ENCODE measurements at regions not wholly inside any gene's neighbourhood (a gene's known extent, or its start where the extent isn't known, plus 50 kb on each side); places are given as distances from the start of the nearest gene placed in this dataset.

DNA sequence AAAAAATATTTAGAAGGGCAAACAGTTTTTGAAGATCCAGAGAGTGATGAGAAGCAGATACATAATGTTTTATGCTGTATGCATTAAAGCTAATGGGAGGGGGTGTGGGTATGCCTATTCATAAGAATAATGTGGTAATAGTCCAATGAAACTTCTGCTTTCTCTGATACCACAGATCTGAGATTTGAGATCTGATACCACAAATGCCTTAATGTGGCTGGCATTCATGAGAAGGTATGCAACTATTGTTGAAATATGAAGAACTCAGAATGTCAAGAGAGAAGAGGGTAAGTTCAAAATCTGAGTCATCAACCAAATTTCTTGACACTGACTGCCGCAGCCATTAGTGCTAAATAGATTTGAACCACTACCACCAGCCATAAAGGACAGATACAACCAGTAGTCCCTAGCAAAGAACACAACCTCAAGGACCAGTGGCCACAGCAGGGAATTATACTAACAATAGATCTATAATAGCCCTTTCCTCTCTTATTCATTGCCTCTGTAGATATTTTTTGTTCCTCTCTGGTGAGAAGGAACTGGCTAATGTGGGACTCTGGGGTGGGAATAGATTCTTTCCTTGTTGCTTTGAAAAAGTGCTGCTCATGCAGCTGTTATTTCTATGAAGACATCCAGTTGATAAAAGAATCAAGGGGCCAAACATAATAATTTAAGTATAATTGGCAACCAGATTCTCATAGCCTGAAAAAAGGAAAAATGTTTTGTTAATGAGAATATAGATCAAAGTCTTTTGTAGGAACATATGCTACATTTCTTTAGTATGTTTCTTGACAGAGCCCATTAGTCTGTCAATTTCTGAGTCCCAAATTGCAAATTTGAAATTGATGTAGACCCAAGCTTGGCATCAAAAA is 256.5 kb upstream of the ZNF608 start:
- Histone ChIP-seq H3K27ac (no peak overlapping the region), H3K4me3 (no peak overlapping the region), H3K36me3 (no peaks in the 10 kb centered on the region), H3K4me1 (no peaks in the 10 kb centered on the region), H3K9me3 (no peaks in the 10 kb centered on the region), H3K27me3 (no peaks in the 10 kb centered on the region)
- 62 to 80% methylated on average over 1 of the region's 1 CpG for WGBS, 2 donors
- no peak for DNase-seq
- TF ChIP-seq POLR2A (IDR thresholded peaks at IDR 0.05) (no peak), EP300 (IDR thresholded peaks at IDR 0.05) (no peak), POLR2AphosphoS5 (IDR thresholded peaks at IDR 0.05) (no peak)
- TF ChIP-seq, protein P1, sequence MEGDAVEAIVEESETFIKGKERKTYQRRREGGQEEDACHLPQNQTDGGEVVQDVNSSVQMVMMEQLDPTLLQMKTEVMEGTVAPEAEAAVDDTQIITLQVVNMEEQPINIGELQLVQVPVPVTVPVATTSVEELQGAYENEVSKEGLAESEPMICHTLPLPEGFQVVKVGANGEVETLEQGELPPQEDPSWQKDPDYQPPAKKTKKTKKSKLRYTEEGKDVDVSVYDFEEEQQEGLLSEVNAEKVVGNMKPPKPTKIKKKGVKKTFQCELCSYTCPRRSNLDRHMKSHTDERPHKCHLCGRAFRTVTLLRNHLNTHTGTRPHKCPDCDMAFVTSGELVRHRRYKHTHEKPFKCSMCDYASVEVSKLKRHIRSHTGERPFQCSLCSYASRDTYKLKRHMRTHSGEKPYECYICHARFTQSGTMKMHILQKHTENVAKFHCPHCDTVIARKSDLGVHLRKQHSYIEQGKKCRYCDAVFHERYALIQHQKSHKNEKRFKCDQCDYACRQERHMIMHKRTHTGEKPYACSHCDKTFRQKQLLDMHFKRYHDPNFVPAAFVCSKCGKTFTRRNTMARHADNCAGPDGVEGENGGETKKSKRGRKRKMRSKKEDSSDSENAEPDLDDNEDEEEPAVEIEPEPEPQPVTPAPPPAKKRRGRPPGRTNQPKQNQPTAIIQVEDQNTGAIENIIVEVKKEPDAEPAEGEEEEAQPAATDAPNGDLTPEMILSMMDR (IDR thresholded peaks at IDR 0.05): no peak
- intact Hi-C loops (cut with DNase I): no loop called here

DNA sequence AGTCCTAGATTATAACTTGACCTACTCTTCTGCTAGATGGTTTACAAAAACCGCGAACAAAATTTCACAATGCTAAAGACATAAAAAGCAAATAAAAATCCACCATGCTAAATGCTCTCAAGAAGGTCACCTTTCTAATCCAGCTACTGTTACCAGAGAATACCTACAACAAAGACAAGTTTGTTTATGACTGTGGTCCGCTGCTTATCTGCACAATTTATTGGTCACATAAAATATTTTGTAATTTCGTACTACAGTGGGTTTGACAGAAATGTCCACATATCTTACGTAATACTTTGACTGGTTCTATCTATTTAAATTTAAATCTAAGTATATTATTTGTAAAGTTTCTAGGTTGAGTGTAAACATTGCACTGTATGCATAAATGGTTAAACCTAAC is 257.6 kb upstream of the ZNF608 start:
- Histone ChIP-seq H3K4me1 (no peaks in the 10 kb centered on the region), H3K4me3 (no peak overlapping the region), H3K9me3 (no peaks in the 10 kb centered on the region), H3K27me3 (no peaks in the 10 kb centered on the region), H3K36me3 (no peaks in the 10 kb centered on the region), H3K27ac (no peak overlapping the region)
- WGBS, 2 donors: 76 to 81% methylated on average over 5 of the region's 5 CpGs
- intact Hi-C loops (cut with DNase I): no loop called here
- DNase-seq: no peak
- TF ChIP-seq, protein P1 (IDR thresholded peaks at IDR 0.05): no peak
- no peak for TF ChIP-seq EP300 (IDR thresholded peaks at IDR 0.05)
- TF ChIP-seq POLR2A (IDR thresholded peaks at IDR 0.05): no peak
- no peak for TF ChIP-seq POLR2AphosphoS5 (IDR thresholded peaks at IDR 0.05)

DNA sequence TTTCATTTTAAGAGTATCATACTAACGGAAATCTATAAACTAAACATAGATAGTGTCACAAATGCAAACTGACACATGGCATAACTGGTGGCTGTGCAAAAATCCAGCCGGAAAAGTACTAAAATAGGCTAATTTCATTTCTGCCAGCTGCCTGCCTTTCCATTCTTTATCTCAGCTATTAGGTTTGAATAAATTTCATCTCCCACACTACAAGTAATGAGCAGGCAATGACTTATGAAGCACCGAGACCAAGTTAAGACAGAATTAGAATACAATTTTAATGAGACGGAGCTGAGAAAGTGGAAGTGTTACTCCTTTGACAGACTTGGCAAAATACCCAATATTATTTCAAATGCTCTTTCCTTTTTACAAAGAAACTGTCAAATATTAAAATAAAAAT is 258.8 kb upstream of the ZNF608 start:
- Histone ChIP-seq H3K9me3 (no peaks in the 10 kb centered on the region), H3K36me3 (no peaks in the 10 kb centered on the region), H3K27me3 (no peaks in the 10 kb centered on the region), H3K4me3 (no peak overlapping the region), H3K4me1 (no peaks in the 10 kb centered on the region), H3K27ac (no peak overlapping the region)
- no peak for TF ChIP-seq POLR2A (IDR thresholded peaks at IDR 0.05)
- no peak for TF ChIP-seq EP300 (IDR thresholded peaks at IDR 0.05)
- intact Hi-C loops (cut with DNase I): no loop called here
- no peak for DNase-seq
- WGBS, 2 donors: 68 to 81% methylated on average over 4 of the region's 4 CpGs

DNA sequence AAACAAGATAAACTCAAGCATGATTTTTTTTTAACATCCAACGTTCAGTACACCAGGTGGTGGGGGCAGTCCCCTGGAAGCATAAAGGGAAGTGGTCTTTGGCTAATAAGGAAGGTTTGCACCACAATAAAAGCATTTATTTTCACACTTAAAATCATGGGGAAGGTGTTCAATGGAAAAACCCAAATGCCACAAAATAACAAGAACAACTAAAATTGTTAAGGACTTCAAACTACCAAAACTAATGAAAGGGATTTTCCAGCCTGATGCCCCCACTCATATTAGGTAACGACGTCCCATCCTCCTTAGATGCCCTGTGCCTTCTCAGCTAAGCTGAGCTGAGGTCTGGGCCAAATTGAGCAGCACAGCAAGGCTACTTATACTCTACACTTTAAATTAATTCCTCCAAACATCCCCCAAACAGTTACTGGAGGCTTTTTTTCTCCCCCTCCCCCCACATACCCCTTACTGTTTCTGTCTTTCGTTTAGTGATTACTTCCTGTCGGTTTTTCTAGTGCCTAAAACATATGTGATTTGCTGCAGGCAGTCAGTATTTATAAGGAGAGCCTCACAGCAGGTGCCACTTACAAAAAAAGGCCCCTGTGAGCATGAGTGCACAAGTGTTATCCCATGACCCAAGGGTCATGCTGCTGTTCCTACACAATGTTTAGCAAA is 259.7 kb upstream of the ZNF608 start:
- 44 to 67% methylated on average over 5 of the region's 5 CpGs for WGBS, 2 donors
- TF ChIP-seq, protein P1 (IDR thresholded peaks at IDR 0.05): no peak
- TF ChIP-seq EP300 (IDR thresholded peaks at IDR 0.05) (no peak), POLR2AphosphoS5 (IDR thresholded peaks at IDR 0.05) (no peak), POLR2A (IDR thresholded peaks at IDR 0.05) (no peak)
- Histone ChIP-seq H3K4me3 (no peak overlapping the region), H3K36me3 (no peaks in the 10 kb centered on the region), H3K27me3 (no peaks in the 10 kb centered on the region), H3K9me3 (no peaks in the 10 kb centered on the region), H3K4me1 (no peaks in the 10 kb centered on the region), H3K27ac (no peak overlapping the region)
- no peak for DNase-seq
- intact Hi-C loops (cut with DNase I): no loop called here

DNA sequence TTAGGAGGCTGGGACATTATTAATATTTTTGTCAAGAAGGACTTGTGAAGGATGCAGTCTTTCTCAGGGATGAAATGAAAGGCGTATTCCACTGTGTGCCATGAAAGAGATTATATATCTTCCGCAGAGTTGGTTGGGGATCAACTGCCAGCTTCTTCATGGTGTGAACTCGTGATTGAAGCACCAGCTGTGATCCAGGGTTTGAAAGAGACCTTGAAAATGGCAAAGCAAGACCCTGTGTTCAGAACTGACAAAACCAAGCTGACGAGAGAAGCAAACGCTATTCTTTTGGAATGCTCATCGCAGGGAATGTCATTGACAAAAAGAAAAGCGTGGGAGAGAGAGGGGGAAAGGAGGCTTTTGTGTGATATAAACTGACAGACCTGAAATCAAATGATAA is 263.9 kb upstream of the ZNF608 start:
- H3K36me3 ChIP-seq: no peaks in the 10 kb centered on the region
- H3K27ac ChIP-seq: no peak overlapping the region
- 95% methylated on average over 7 of the region's 7 CpGs for WGBS, 2 donors
- intact Hi-C loops (cut with DNase I): no loop called here
- DNase-seq: no peak
- H3K27me3 ChIP-seq: no peaks in the 10 kb centered on the region
- H3K4me3 ChIP-seq: no peak overlapping the region
- TF ChIP-seq POLR2A (IDR thresholded peaks at IDR 0.05) (no peak), POLR2AphosphoS5 (IDR thresholded peaks at IDR 0.05) (no peak), EP300 (IDR thresholded peaks at IDR 0.05) (no peak)
- TF ChIP-seq, protein P1 (IDR thresholded peaks at IDR 0.05): no peak
- no peaks in the 10 kb centered on the region for H3K9me3 ChIP-seq
- H3K4me1 ChIP-seq: no peaks in the 10 kb centered on the region

Measured in sigmoid colon (tissue), 6 donors.